ENCODE measurements at regions not wholly inside any gene's neighbourhood (a gene's known extent, or its start where the extent isn't known, plus 50 kb on each side); places are given as distances from the start of the nearest gene placed in this dataset.

GRCh38 chr4:65976287-65976686 lies 306.0 kb upstream of the EPHA5 start:
- no peak for TF ChIP-seq CTCF (IDR thresholded peaks at IDR 0.05)
- TF ChIP-seq POLR2A (IDR thresholded peaks at IDR 0.05), result no peak

Measured in ovary (tissue), 3 donors.